COR-L47 (cell line): ENCODE measurements at regions not wholly inside any gene's neighbourhood (a gene's known extent, or its start where the extent isn't known, plus 50 kb on each side); places are given as distances from the start of the nearest gene placed in this dataset.
"Not testable (repeated sequence)": the region's sequence is repeated elsewhere in the genome, so short reads cannot be mapped to it uniquely, and the experiment has no call there.

Experiments
- DNase-seq: peaks from one replicate; lab custom pipeline; 2025; lab: John Stamatoyannopoulos, UW

DNA sequence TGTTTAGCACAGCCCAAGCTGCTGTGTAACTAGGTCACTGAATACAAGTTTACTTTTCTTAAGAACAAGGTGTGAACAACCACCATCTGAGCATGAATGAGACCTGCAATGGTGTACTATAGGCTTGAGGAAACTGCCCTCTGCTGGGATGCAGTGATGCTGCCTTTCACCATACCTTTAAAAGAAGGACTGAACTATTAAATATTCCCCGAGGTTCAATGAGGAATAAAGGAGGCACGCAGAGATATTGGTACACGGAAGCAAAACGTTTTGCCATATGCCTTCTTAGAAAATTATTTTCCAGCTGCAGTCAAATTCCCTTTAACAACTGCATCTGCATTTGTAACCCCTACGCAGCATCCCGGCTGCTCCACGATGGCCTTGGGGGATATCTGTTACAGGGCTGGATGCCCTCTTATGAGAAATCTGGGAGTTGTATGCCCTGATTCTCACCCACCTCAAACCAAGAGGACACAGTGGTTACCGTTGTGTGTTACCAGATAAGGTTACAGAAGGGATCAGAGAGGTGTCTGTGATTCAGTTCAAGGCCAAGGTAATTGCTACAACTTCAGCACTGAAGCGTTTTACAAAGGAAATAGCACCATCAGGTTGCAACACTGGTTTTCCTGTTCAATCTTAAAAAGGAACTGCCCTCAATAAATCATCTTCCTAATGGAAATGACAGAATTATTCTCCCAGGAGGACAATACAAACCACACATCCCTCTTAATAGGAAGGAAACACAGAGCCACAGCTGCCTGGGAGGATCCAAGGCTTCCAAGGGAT, 470.5 kb downstream of the LTN1 start:
- DNase-seq: peak; percentile 48

DNA sequence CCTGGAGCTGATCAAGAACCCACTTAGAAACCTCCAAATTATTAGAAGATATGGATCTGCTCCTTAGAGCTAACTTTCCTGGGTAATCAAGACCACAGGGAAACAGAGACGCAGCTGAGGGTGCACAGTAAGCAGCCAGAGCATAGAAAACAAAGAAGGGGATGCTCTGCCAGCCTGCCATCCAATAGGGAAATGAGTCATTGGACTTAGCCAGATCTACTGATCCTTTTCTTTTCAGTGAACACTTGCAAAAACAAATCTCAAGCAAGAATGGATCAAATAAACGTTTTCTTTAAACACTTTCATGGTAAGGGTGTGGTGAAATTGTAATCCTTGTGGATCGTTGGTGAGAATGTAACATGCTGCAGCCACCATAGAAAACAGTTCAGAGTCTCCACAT, 474.0 kb downstream of the LTN1 start:
- no peak for DNase-seq

DNA sequence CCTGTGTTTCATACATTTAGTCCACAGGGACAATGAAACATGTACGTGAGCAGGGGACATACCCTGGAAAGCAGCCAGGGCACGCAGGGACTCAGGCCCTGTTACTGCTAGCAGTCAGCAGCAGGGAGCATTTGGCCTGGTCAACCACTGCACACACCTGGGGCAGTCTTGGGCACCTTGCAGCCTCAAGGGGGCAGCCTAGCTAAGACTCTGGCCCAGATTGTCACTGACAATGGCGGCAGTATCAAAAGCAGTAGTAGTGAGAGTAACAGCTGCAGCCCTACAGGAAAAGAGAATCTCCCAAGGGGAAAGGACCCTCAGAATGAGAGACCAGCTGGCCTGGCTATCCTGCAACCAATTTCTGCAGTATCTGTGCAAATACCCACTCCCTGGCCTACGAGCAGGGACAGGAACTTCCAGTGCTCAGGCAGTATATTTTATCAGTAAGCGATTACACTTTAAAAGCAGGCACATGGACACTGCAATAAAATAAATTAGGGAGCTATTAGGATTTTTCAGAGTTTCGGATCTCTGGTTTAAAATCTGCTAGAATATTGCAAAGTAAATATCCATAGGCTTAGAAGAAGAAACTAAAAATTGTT, 475.6 kb downstream of the LTN1 start:
- no peak for DNase-seq

GRCh38 chr21:28516021-28516420, 476.7 kb downstream of the LTN1 start:
- DNase-seq: no peak

GRCh38 chr21:28513428-28513827, 479.2 kb downstream of the LTN1 start:
- DNase-seq: no peak

DNA sequence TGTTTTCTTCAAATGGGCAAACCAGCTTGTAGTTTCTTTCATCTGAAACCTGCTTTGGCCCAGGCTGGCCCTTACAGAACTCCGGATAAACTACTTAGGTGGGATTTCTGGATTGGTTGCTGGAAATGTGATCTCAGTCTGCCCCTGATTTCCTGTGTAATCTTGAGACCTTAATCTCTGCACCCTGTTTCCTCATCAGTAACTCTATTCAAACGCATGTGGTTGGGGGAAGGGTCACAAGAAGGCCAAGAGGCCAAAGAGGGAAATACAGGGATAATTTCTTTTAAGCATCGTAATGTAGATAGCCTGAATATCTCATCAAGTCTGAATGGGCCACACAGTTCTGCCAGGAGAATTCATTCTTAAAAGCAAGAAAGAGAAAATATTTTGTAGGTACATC, 483.6 kb downstream of the LTN1 start:
- DNase-seq: no peak

- no peak for DNase-seq
Measured at GRCh38 chr21:28508126-28508525, 484.6 kb downstream of the LTN1 start.

GRCh38 chr21:28496517-28496916, 496.2 kb downstream of the LTN1 start:
- no peak for DNase-seq

DNA sequence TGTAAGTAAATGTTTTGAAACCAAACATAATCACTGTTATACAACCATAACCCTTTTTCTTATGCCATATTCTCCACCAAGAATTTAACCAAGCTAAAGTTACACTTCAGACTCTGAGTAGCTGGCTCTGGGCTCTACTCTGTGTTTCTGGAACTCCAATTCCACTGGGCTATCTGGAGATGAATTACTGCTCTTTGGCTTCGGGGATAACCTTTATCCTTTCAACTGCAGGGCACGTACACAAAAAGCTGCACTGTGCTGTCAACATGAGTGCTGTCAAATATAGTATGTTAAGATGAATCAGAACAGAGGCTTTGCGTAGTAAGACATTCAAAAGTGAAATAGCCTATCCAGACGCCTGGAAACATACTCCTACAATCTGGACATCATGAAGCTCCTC, 500.6 kb downstream of the LTN1 start:
- DNase-seq: no peak

DNA sequence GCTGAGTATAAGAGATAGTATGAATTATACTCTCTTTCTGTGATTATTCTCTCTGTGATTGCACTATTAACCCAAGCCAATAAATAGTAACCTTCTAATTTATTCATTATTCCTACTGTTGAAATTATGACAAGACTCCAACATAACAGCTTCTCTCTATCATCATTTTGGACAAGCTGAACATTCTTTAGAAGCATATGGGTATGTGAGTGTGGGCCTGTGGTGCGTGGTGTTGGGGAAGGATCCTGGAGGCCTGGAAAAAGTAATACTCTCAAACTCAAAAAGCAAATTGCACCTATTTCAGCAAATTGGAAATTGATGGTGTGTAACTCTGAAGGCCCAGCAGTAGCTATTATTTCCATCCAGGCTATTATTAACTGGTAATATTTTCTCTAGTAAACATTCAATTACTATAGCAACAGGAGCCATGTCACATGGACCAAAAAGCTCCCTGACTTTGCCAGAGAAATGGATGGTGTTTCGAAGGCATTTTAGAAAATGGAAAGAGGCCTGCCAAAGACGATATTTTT, 502.8 kb downstream of the LTN1 start:
- DNase-seq: no peak

GRCh38 chr21:28489162-28489561, 503.5 kb downstream of the LTN1 start:
- no peak for DNase-seq

- DNase-seq: no peak
Measured at GRCh38 chr21:28487455-28488070, 505.1 kb downstream of the LTN1 start.

DNA sequence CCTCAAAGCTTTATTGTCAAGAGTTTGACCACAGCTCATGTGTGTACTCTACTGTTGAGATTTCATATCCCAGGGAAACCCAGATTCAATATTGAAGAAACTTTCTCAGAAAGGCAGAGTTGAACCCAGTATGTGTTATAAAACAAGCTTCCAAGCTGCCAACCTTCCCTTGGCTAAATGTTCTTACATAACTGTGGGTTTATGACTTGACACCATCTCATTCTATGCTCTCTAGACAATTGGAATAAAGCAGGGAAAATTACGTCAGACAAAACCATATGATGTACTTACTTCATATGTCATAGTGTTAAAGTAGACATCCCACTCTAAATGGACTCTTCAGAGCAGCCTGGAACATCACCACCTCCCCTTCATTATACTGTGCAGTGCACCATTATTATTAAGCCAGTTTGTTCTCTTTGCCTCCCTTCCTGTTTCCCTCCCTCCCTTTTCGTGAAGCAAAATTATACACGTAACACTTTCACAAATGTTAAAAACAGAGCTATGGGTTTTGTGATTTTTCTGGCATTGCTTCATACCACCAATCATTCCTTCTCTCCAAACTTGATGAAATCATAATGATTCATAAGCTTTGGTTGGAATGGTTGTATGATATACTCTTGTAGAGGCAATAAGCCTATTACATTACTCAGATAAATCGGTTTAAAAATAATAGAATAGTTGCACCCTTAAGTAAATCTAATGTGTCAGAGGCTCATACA, 507.2 kb downstream of the LTN1 start:
- DNase-seq: no peak

- DNase-seq: no peak
Measured at GRCh38 chr21:28483301-28484035, 509.2 kb downstream of the LTN1 start.

- DNase-seq: no peak
Measured at GRCh38 chr21:28482657-28483056, 510.0 kb downstream of the LTN1 start.

DNA sequence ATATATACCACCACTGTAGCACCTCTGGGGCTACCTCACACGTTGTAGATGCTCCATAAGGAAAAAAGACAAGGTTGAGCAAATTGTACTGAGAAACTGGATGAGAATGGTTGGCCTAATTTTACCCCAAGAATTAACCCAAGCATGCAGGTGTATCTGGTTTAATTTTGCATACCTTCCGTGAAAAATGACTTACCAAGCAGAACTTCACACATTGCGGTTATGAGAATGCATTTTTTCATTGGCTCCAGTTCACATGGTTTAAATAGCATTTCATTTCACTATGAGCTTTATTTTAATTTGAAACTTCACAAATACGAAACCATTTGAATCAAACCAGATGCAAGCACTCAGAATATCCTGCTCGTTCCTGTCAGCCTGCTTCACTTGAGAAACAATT, 512.2 kb downstream of the LTN1 start:
- no peak for DNase-seq

DNA sequence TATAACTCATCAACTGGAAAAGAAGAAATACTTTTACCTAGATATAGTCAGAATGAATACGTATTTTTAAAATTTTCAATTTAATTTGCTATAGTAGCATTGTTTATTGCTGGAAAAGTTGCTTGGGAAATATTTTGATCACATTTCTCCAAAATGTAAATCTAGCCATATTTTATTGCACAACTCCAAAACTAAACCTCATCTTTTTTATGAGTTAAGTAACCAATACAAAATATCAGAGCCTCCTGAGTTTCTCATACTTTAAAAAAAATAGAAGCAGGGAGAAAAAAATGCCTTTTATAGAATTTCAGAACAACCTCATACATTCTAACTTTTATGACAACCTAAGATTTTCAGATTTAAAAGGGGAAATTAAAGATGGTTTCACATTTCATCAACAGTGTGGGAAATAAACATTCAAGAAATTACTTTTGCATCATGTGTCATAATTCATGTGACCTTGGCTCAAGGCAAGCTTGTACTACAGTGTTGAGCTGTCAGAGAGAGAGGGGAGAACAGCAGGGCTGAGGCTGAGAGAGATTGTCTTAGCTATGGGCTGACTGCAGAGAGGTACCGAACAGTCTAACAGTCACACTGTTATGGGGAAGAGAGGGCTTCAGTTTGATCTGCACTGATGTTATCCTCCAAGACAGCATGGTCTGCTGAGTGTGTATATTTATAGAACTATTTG, 519.0 kb downstream of the LTN1 start:
- DNase-seq: no peak

DNA sequence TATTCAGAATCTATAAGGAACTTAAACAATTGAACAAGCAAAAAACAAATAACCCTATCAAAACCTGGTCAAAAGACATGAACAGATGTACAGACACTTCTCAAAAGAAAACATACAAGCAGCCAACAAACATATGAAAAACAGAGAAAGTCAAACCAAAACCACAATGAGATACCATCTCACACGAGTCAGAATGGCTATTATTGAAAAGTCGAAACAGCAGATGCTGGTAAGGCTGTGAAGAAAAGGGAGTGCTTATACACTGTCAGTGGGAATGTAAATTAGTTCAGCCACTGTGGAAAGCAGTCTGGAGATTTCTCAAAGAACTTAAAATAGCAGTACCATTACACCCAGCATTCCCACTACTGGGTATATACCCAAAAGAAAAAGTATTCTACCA, 520.1 kb downstream of the LTN1 start:
- DNase-seq: not testable (repeated sequence)

- no peak for DNase-seq
Measured at GRCh38 chr21:28464988-28465387, 527.7 kb downstream of the LTN1 start.

DNA sequence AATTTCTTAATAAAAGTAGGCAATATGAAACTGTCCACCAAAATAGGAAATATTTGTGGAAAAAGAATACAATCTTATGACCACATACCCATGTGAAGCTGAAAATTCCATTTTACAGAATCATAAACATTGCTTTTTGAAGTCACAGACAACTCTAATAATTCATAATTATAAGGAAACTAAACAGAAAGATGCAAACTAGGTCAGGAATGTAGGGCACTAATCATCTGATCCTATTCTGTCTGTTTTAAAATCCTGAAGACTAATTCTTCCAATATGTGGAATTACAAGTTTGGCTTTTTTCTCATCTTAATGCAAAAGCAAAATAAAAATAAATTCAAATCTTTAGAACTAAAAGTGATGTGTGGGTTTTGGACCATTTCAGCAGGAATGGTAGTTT, 528.6 kb downstream of the LTN1 start:
- no peak for DNase-seq

GRCh38 chr21:28459193-28459592, 533.5 kb downstream of the LTN1 start:
- no peak for DNase-seq
